HepG2 (cell line): ENCODE measurements at regions not wholly inside any gene's neighbourhood (a gene's known extent, or its start where the extent isn't known, plus 50 kb on each side); places are given as distances from the start of the nearest gene placed in this dataset.

ENCODE experiments used
- ATAC-seq: fragments of 200-7000 bp; cut with Tn5 transposase; 3 replicates; pipeline ENCODE4 v1.9.1; 2020; ENCODE audit warnings: mild to moderate bottlenecking, moderate library complexity
- BruUV-seq: library from RNA; stranded (reverse); fragments of 400-500 nt; replicated peaks from 2 replicates; lab custom pipeline; 2021; lab: Mats Ljungman, UMichigan
- CTCF ChIA-PET: fragments of 300-600 bp; formaldehyde crosslinking; extraction: SDS; loops from one replicate; lab custom pipeline; 2021; ENCODE audit warnings: low total read pairs, inconsistent platforms, low intra/inter-chr PET ratio; lab: Yijun Ruan, JAX
- POLR2A ChIA-PET: fragments of 350-600 bp; sonication (Branson Sonifier 250); formaldehyde crosslinking; loops from one replicate; lab custom pipeline; 2020; ENCODE audit warnings: antibody characterized with exemption, inconsistent platforms; lab: Yijun Ruan, JAX
- DNase-seq: peaks from one replicate; pipeline ENCODE4 v3.0.0-alpha.2; 2015; ENCODE audit warnings: low spot score
- FAIRE-seq: peaks from 3 replicates; lab custom pipeline; 2011; peaks lifted over from hg19 to GRCh38; lab: Jason Lieb, UNC
- H2AFZ ChIP-seq: one replicate; pipeline ENCODE4 v1.6.1; 2011; ENCODE audit warnings: low read length, inconsistent platforms
- H3K27ac ChIP-seq: fragments of 300-600 bp; 3 replicates; pipeline ENCODE4 v1.8.0; 2011; ENCODE audit warnings: mixed run types, mild to moderate bottlenecking, mixed read lengths, low read length, inconsistent platforms; ENCODE audit not compliant: insufficient read depth; ENCODE audit errors: extremely low read length
- H3K27me3 ChIP-seq, 2 experiments: fragments of 200-600 bp in 1 of 2; 2 replicates in 1 of 2; 3 replicates in 1 of 2; pipeline versions ENCODE4 v1.6.0 to v1.8.0; 2011; ENCODE audit warnings: low read length in 2 of 2, mild to moderate bottlenecking in 2 of 2, moderate library complexity in 2 of 2, inconsistent platforms in 1 of 2; ENCODE audit not compliant: insufficient read depth in 2 of 2, control insufficient read depth in 1 of 2
- H3K36me3 ChIP-seq, 2 experiments: fragments of 200-600 bp in 1 of 2; replicated peaks in 1 of 2; 2 replicates in 1 of 2; 3 replicates in 1 of 2; pipeline versions ENCODE4 v1.5.1 to v1.8.0; 2011; ENCODE audit warnings: low read length in 2 of 2, inconsistent platforms in 1 of 2; ENCODE audit not compliant: insufficient read depth in 2 of 2, control insufficient read depth in 1 of 2
- H3K4me1 ChIP-seq: 2 replicates; pipeline ENCODE4 v1.5.1; 2012; ENCODE audit warnings: low read length, inconsistent platforms; ENCODE audit not compliant: insufficient read depth
- H3K4me2 ChIP-seq: 2 replicates; pipeline ENCODE4 v1.6.0; 2011; ENCODE audit warnings: low read depth, low read length, inconsistent platforms
- H3K4me3 ChIP-seq, 3 experiments: fragments of 200-600 bp in 1 of 3; sonication (generic), shearing (Covaris generic) in 1 of 3; replicated peaks in 1 of 3; 2 replicates each; pipeline ENCODE4 v1.5.1; 2011 to 2016; ENCODE audit warnings: low read length in 3 of 3, inconsistent platforms in 2 of 3, low read depth in 2 of 3, mild to moderate bottlenecking in 2 of 3, control low read depth in 1 of 3, mixed read lengths in 1 of 3; ENCODE audit not compliant: insufficient read depth in 1 of 3
- H3K79me2 ChIP-seq: one replicate; pipeline ENCODE4 v1.6.1; 2011; ENCODE audit warnings: low read length, inconsistent platforms; ENCODE audit not compliant: insufficient read depth
- H3K9ac ChIP-seq: 2 replicates; pipeline ENCODE4 v1.6.0; 2011; ENCODE audit warnings: mild to moderate bottlenecking, low read depth, low read length, inconsistent platforms; ENCODE audit not compliant: insufficient read depth
- H3K9me3 ChIP-seq: 2 replicates; pipeline ENCODE4 v1.5.1; 2012; ENCODE audit warnings: mild to moderate bottlenecking, low read length
- H4K20me1 ChIP-seq: 2 replicates; pipeline ENCODE4 v1.6.0; 2011; ENCODE audit warnings: inconsistent platforms, mild to moderate bottlenecking, low read length, moderate library complexity; ENCODE audit not compliant: insufficient read depth
- ATAD3A ChIP-seq: sonication (generic); formaldehyde crosslinking; IDR thresholded peaks from 2 replicates; pipeline ENCODE4 v1.4.0; 2020; ENCODE audit warnings: missing genetic modification reagents
- CREB1 ChIP-seq, 2 experiments: fragments of 450-650 bp in 1 of 2; IDR thresholded peaks; 2 replicates each; pipeline ENCODE4 v1.6.1; 2016 to 2017; ENCODE audit warnings: control low read depth in 1 of 2, mild to moderate bottlenecking in 1 of 2, missing compliant biosample characterization in 1 of 2, missing genetic modification characterization in 1 of 2
- GLI4 ChIP-seq: sonication (generic); formaldehyde crosslinking; IDR thresholded peaks from 2 replicates; pipeline ENCODE4 v1.5.1; 2020; ENCODE audit warnings: missing genetic modification reagents, mild to moderate bottlenecking, moderate library complexity, borderline replicate concordance
- HNF4G ChIP-seq, 2 experiments: sonication (generic) in 1 of 2; formaldehyde crosslinking in 1 of 2; IDR thresholded peaks; 2 replicates each; pipeline versions ENCODE4 v1.4.0 to v1.6.1; 2011 to 2020; ENCODE audit warnings: borderline replicate concordance in 2 of 2, low read depth in 2 of 2, mild to moderate bottlenecking in 2 of 2, low read length in 1 of 2, missing genetic modification reagents in 1 of 2, moderate library complexity in 1 of 2
- KAT7 ChIP-seq: IDR thresholded peaks from 2 replicates; pipeline ENCODE4 v1.6.1; 2018; ENCODE audit warnings: borderline replicate concordance, missing compliant biosample characterization
- KLF9 ChIP-seq: IDR thresholded peaks from 2 replicates; pipeline ENCODE4 v1.6.1; 2016; ENCODE audit warnings: low read depth
- NONO ChIP-seq, 2 experiments: fragments of 450-650 bp in 1 of 2; sonication (generic) in 1 of 2; formaldehyde crosslinking in 1 of 2; IDR thresholded peaks in 1 of 2; conservative IDR thresholded peaks in 1 of 2; 2 replicates each; pipeline versions ENCODE4 v1.6.1 to v1.8.0; 2017 to 2022; ENCODE audit warnings: mild to moderate bottlenecking in 1 of 2, missing genetic modification reagents in 1 of 2, moderate library complexity in 1 of 2
- NPAS2 ChIP-seq: sonication (generic); formaldehyde crosslinking; IDR thresholded peaks from 2 replicates; pipeline ENCODE4 v1.8.0; 2022; ENCODE audit warnings: mild to moderate bottlenecking, missing genetic modification reagents, borderline replicate concordance
- POGZ ChIP-seq: sonication (generic); formaldehyde crosslinking; IDR thresholded peaks from 2 replicates; pipeline ENCODE4 v1.4.0; 2020; ENCODE audit warnings: mild to moderate bottlenecking, missing genetic modification reagents
- RAD51 ChIP-seq: fragments of 450-650 bp; IDR thresholded peaks from 2 replicates; pipeline ENCODE4 v1.6.1; 2016; ENCODE audit warnings: borderline replicate concordance
- REPIN1 ChIP-seq: sonication (generic); formaldehyde crosslinking; IDR thresholded peaks from 2 replicates; pipeline ENCODE4 v1.8.0; 2022; ENCODE audit warnings: missing genetic modification reagents, low read depth, mild to moderate bottlenecking, borderline replicate concordance
- THRA ChIP-seq: sonication (generic); formaldehyde crosslinking; IDR thresholded peaks from 2 replicates; pipeline ENCODE4 v1.4.0; 2020; ENCODE audit warnings: missing genetic modification reagents, borderline replicate concordance
- ZBTB21 ChIP-seq: sonication (generic); formaldehyde crosslinking; IDR thresholded peaks from 2 replicates; pipeline ENCODE4 v1.4.0; 2020; ENCODE audit warnings: missing genetic modification reagents
- ZNF292 ChIP-seq: sonication (generic); formaldehyde crosslinking; IDR thresholded peaks from 2 replicates; pipeline ENCODE4 v1.8.1; 2022; ENCODE audit warnings: mild to moderate bottlenecking, low read depth, missing genetic modification reagents, borderline replicate concordance
- ZNF34 ChIP-seq: sonication (generic); formaldehyde crosslinking; IDR thresholded peaks from 2 replicates; pipeline ENCODE4 v1.4.0; 2020; ENCODE audit warnings: mild to moderate bottlenecking, missing genetic modification reagents, borderline replicate concordance
- ZNF343 ChIP-seq: sonication (generic); formaldehyde crosslinking; IDR thresholded peaks from 2 replicates; pipeline ENCODE4 v1.4.0; 2020; ENCODE audit warnings: mild to moderate bottlenecking, missing genetic modification reagents
- ZNF550 ChIP-seq: sonication (generic); formaldehyde crosslinking; IDR thresholded peaks from 2 replicates; pipeline ENCODE4 v1.4.0; 2020; ENCODE audit warnings: mild to moderate bottlenecking, missing genetic modification reagents, borderline replicate concordance
- ZNF569 ChIP-seq: sonication (generic); formaldehyde crosslinking; IDR thresholded peaks from 2 replicates; pipeline ENCODE4 v1.5.0; 2020; ENCODE audit warnings: mild to moderate bottlenecking, missing genetic modification reagents, moderate library complexity, borderline replicate concordance
- WGBS: methylation state at CpG from one replicate; pipeline ENCODE4 v1.1.6; 2017; ENCODE audit warnings: low lambda C conversion rate; 5-methylcytosine and 5-hydroxymethylcytosine counted together
- in situ Hi-C: cut with HindIII; loops from 2 replicates; pipeline ENCODE4 v1.10.0; 2017; ENCODE audit warnings: low pct_unique_long_range_greater_than_20kb; ENCODE audit not compliant: extremely low pct_ligation_motif_present
- intact Hi-C: fragments of 100-400 bp; cut with micrococcal nuclease; formaldehyde crosslinking; loops from one replicate; pipeline ENCODE4 v1.10.0; 2022; ENCODE audit not compliant: unreplicated experiment

- H3K27ac ChIP-seq, result no peak overlapping the region
- H3K9me3 ChIP-seq, result no peaks in the 10 kb centered on the region
- no peak for TF ChIP-seq NPAS2 (CRISPR knock-in tag)
- TF ChIP-seq ATAD3A (CRISPR knock-in tag), result no peak
- TF ChIP-seq REPIN1 (CRISPR knock-in tag), result no peak
- no peak for TF ChIP-seq CREB1 (IDR thresholded peaks at IDR 0.05)
- TF ChIP-seq CREB1 (CRISPR knock-in tag; IDR thresholded peaks at IDR 0.05), result no peak
- TF ChIP-seq KAT7 (CRISPR knock-in tag), result no peak
- TF ChIP-seq ZNF569 (CRISPR knock-in tag), result no peak
- TF ChIP-seq ZNF343 (CRISPR knock-in tag), result no peak
- POLR2A ChIA-PET, result no interaction called here
- H3K79me2 ChIP-seq, result no peaks in the 10 kb centered on the region
- no peak overlapping the region for H3K4me2 ChIP-seq
- ATAC-seq (no peak), FAIRE-seq (no peak), DNase-seq (no peak)
- WGBS, result 39% methylated on average over 3 of the region's 3 CpGs
- CTCF ChIA-PET, result no interaction called here
- intact Hi-C loops, result no loop called here
- no peak overlapping the region for H2AFZ ChIP-seq
- in situ Hi-C loops, result no loop called here
- H3K36me3 ChIP-seq, result no peaks in the 10 kb centered on the region
- H3K4me1 ChIP-seq, result peaks cover 16% of the 10 kb centered on the region
- H3K4me3 ChIP-seq, result no peak overlapping the region
- peaks cover 0 to 4% of the 10 kb centered on the region in 2 experiments; a peak in 3 of 5 replicates for H3K27me3 ChIP-seq
- BruUV-seq, result no TSS peak
- no peaks in the 10 kb centered on the region for H4K20me1 ChIP-seq
- no peak overlapping the region for H3K9ac ChIP-seq
These were observed 159.6 kb upstream of the FGGY start for GRCh38 chr1:59137276-59137615.

GRCh38 chr1:59137968-59138367 is 158.9 kb upstream of the FGGY start:
- Histone ChIP-seq H3K36me3 (no peaks in the 10 kb centered on the region), H3K27ac (no peak overlapping the region), H3K4me2 (no peak overlapping the region), H3K27me3 (peaks cover 0 to 4% of the 10 kb centered on the region in 2 experiments; a peak in 3 of 5 replicates), H3K9ac (no peak overlapping the region), H3K4me1 (peaks cover 19% of the 10 kb centered on the region), H2AFZ (no peak overlapping the region), H3K79me2 (no peaks in the 10 kb centered on the region), H4K20me1 (no peaks in the 10 kb centered on the region), H3K9me3 (no peaks in the 10 kb centered on the region), H3K4me3 (no peak overlapping the region)
- intact Hi-C loops (no loop called here), in situ Hi-C loops (no loop called here)
- ATAC-seq, result no peak
- FAIRE-seq, result no peak
- no TSS peak for BruUV-seq
- no peak for DNase-seq
- ChIA-PET POLR2A (no interaction called here), CTCF (no interaction called here)
- 84% methylated on average over 4 of the region's 4 CpGs for WGBS
- TF ChIP-seq ZBTB21 (CRISPR knock-in tag), result no peak
- no peak for TF ChIP-seq ZNF550 (CRISPR knock-in tag)
- TF ChIP-seq ZNF34 (CRISPR knock-in tag), result no peak
- TF ChIP-seq HNF4G (IDR thresholded peaks at IDR 0.05; ENCODE audit: borderline replicate concordance, low read depth, low read length), result no peak
- no peak for TF ChIP-seq HNF4G (CRISPR knock-in tag; IDR thresholded peaks at IDR 0.05; ENCODE audit: borderline replicate concordance, low read depth)
- no peak for TF ChIP-seq POGZ (CRISPR knock-in tag)
- no peak for TF ChIP-seq ZNF292 (CRISPR knock-in tag)
- TF ChIP-seq THRA, result no peak
- no peak for TF ChIP-seq GLI4
- no peak for TF ChIP-seq NONO (IDR thresholded peaks at IDR 0.05)
- TF ChIP-seq NONO (CRISPR knock-in tag; conservative IDR thresholded peaks at IDR 0.05), result no peak
- TF ChIP-seq RAD51, result no peak
- no peak for TF ChIP-seq KLF9 (CRISPR knock-in tag)
